PFSK-1 (cell line): ENCODE measurements at regions not wholly inside any gene's neighbourhood (a gene's known extent, or its start where the extent isn't known, plus 50 kb on each side); places are given as distances from the start of the nearest gene placed in this dataset.

Experiments used
- POLR2AphosphoS5 ChIP-seq: IDR thresholded peaks from 2 replicates; pipeline ENCODE4 v1.6.1; 2012; ENCODE audit warnings: low read depth, mild to moderate bottlenecking, control low read depth, low read length, moderate library complexity
- TAF1 ChIP-seq: IDR thresholded peaks from 2 replicates; pipeline ENCODE4 v1.6.1; 2012; ENCODE audit warnings: low read length, control low read depth, borderline replicate concordance; ENCODE audit not compliant: insufficient read depth
- TF ChIP-seq, protein P1 (sequence below), 2 experiments: IDR thresholded peaks; 2 replicates each; pipeline versions ENCODE4 v1.6.1 to v1.8.0; 2011 to 2012; ENCODE audit warnings: low read depth in 2 of 2, low read length in 2 of 2, control low read depth in 1 of 2, inconsistent platforms in 1 of 2, mild to moderate bottlenecking in 1 of 2, moderate library complexity in 1 of 2; ENCODE audit not compliant: insufficient read depth in 1 of 2

GRCh38 chr4:38603652-38604051, 60.3 kb upstream of the KLF3 start:
- no peak for TF ChIP-seq POLR2AphosphoS5
- TF ChIP-seq, protein P1, sequence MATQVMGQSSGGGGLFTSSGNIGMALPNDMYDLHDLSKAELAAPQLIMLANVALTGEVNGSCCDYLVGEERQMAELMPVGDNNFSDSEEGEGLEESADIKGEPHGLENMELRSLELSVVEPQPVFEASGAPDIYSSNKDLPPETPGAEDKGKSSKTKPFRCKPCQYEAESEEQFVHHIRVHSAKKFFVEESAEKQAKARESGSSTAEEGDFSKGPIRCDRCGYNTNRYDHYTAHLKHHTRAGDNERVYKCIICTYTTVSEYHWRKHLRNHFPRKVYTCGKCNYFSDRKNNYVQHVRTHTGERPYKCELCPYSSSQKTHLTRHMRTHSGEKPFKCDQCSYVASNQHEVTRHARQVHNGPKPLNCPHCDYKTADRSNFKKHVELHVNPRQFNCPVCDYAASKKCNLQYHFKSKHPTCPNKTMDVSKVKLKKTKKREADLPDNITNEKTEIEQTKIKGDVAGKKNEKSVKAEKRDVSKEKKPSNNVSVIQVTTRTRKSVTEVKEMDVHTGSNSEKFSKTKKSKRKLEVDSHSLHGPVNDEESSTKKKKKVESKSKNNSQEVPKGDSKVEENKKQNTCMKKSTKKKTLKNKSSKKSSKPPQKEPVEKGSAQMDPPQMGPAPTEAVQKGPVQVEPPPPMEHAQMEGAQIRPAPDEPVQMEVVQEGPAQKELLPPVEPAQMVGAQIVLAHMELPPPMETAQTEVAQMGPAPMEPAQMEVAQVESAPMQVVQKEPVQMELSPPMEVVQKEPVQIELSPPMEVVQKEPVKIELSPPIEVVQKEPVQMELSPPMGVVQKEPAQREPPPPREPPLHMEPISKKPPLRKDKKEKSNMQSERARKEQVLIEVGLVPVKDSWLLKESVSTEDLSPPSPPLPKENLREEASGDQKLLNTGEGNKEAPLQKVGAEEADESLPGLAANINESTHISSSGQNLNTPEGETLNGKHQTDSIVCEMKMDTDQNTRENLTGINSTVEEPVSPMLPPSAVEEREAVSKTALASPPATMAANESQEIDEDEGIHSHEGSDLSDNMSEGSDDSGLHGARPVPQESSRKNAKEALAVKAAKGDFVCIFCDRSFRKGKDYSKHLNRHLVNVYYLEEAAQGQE (IDR thresholded peaks at IDR 0.05; ENCODE audit: insufficient read depth in 1 of 2, low read depth in 2 of 2, low read length in 2 of 2): no peak
- no peak for TF ChIP-seq TAF1
